ENCODE measurements at regions not wholly inside any gene's neighbourhood (a gene's known extent, or its start where the extent isn't known, plus 50 kb on each side); places are given as distances from the start of the nearest gene placed in this dataset.

DNA sequence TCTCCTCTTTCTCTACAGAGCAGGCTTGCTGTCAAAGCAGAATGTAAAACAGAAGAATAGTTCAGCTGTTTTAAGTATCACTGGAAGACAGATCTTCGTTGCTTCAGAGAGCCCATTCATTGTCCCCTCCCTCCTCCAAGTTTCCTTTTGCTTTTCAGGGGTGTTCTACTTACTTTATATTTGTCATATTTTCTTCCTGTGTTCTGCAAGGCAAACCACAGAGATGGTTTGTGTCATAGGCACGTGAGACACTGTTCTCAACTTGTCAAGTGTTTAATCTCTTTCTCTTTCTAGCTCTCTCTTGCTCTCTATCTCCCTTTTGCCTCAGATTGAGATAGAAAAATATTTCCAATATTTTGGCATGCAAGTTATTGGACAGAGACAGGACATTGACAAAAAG is 228.9 kb upstream of the DEFB112 start:
- H2BK15ac ChIP-seq (ENCODE audit: low read depth, low read length) = no peak overlapping the region
- no TSS peak for BruUV-seq (replicated peaks)
- no peak overlapping the region for H3K4me2 ChIP-seq (ENCODE audit: low read depth, low read length)
- no peak for ATAC-seq (ENCODE audit: low read depth)
- ChIA-PET POLR2A (ENCODE audit: unreplicated experiment) (no interaction called here), CTCF (no interaction called here)
- no CpG with 5 or more reads among the region's 2 CpGs for WGBS, 2 experiments (ENCODE audit: extremely low coverage in 2 of 2, insufficient read length in 1 of 2)
- H2AK5ac ChIP-seq (ENCODE audit: low read depth, low read length) = no peak overlapping the region
- no peak for TF ChIP-seq RAD21 (IDR thresholded peaks at IDR 0.05; ENCODE audit: low read length)
- no peak for TF ChIP-seq MXI1 (IDR thresholded peaks at IDR 0.05; ENCODE audit: borderline replicate concordance, low read depth, low read length)
- TF ChIP-seq RFX5 (IDR thresholded peaks at IDR 0.05; ENCODE audit: low read depth, low read length) = no peak
- TF ChIP-seq MAFK (IDR thresholded peaks at IDR 0.05; ENCODE audit: low read depth, low read length) = no peak
- no peak for TF ChIP-seq RCOR1 (IDR thresholded peaks at IDR 0.05; ENCODE audit: insufficient replicate concordance, low read length)
- TF ChIP-seq CHD1 (IDR thresholded peaks at IDR 0.05; ENCODE audit: low read depth, low read length) = no peak
- TF ChIP-seq MAZ (IDR thresholded peaks at IDR 0.05; ENCODE audit: borderline replicate concordance, low read depth, low read length) = no peak
- TF ChIP-seq FOS (IDR thresholded peaks at IDR 0.05; ENCODE audit: low read depth, low read length) = no peak
- TF ChIP-seq POLR2A (IDR thresholded peaks at IDR 0.05; ENCODE audit: low read depth, low read length) = no peak
- TF ChIP-seq, protein P1, sequence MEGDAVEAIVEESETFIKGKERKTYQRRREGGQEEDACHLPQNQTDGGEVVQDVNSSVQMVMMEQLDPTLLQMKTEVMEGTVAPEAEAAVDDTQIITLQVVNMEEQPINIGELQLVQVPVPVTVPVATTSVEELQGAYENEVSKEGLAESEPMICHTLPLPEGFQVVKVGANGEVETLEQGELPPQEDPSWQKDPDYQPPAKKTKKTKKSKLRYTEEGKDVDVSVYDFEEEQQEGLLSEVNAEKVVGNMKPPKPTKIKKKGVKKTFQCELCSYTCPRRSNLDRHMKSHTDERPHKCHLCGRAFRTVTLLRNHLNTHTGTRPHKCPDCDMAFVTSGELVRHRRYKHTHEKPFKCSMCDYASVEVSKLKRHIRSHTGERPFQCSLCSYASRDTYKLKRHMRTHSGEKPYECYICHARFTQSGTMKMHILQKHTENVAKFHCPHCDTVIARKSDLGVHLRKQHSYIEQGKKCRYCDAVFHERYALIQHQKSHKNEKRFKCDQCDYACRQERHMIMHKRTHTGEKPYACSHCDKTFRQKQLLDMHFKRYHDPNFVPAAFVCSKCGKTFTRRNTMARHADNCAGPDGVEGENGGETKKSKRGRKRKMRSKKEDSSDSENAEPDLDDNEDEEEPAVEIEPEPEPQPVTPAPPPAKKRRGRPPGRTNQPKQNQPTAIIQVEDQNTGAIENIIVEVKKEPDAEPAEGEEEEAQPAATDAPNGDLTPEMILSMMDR (conservative IDR thresholded peaks at IDR 0.05; ENCODE audit: low read depth, low read length) = no peak
- TF ChIP-seq, protein P2, sequence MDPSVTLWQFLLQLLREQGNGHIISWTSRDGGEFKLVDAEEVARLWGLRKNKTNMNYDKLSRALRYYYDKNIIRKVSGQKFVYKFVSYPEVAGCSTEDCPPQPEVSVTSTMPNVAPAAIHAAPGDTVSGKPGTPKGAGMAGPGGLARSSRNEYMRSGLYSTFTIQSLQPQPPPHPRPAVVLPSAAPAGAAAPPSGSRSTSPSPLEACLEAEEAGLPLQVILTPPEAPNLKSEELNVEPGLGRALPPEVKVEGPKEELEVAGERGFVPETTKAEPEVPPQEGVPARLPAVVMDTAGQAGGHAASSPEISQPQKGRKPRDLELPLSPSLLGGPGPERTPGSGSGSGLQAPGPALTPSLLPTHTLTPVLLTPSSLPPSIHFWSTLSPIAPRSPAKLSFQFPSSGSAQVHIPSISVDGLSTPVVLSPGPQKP (IDR thresholded peaks at IDR 0.05; ENCODE audit: borderline replicate concordance, low read depth, low read length) = no peak
- TF ChIP-seq BHLHE40 (IDR thresholded peaks at IDR 0.05; ENCODE audit: low read depth, low read length) = no peak
- TF ChIP-seq, protein P3, sequence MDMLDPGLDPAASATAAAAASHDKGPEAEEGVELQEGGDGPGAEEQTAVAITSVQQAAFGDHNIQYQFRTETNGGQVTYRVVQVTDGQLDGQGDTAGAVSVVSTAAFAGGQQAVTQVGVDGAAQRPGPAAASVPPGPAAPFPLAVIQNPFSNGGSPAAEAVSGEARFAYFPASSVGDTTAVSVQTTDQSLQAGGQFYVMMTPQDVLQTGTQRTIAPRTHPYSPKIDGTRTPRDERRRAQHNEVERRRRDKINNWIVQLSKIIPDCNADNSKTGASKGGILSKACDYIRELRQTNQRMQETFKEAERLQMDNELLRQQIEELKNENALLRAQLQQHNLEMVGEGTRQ (IDR thresholded peaks at IDR 0.05; ENCODE audit: low read depth, low read length) = no peak
- TF ChIP-seq SMC3 (IDR thresholded peaks at IDR 0.05; ENCODE audit: low read depth, low read length) = no peak
- TF ChIP-seq NFE2L2 (IDR thresholded peaks at IDR 0.05; ENCODE audit: low read depth, low read length) = no peak
- TF ChIP-seq CEBPB (IDR thresholded peaks at IDR 0.05; ENCODE audit: low read depth, low read length) = no peak
- H2AFZ ChIP-seq (replicated peaks; ENCODE audit: low read length, poor library complexity) = no peak overlapping the region
- no peak overlapping the region for H4K5ac ChIP-seq (ENCODE audit: low read depth, low read length)
- no peaks in the 10 kb centered on the region for H3K4me1 ChIP-seq (ENCODE audit: control insufficient read depth, insufficient read depth, low read length)
- H4K91ac ChIP-seq (ENCODE audit: insufficient read depth, low read depth, low read length) = no peak overlapping the region
- H4K20me1 ChIP-seq (ENCODE audit: insufficient read depth, low read length) = no peaks in the 10 kb centered on the region
- no peak overlapping the region for H4K8ac ChIP-seq (ENCODE audit: low read depth in 2 of 2, low read length in 2 of 2)
- in situ Hi-C loops (cut with MboI; ENCODE audit: low sequenced_read_pairs) = no loop called here
- H3K14ac ChIP-seq (replicated peaks; ENCODE audit: low read depth, low read length) = no peak overlapping the region
- H3K56ac ChIP-seq (ENCODE audit: extremely low read depth, insufficient read depth, low read length) = no peak overlapping the region
- no peak overlapping the region for H3K9ac ChIP-seq (ENCODE audit: low read depth, low read length)
- no peak overlapping the region for H3K4me3 ChIP-seq (ENCODE audit: insufficient read depth, low read depth, low read length)
- no peak overlapping the region for H3K23ac ChIP-seq (ENCODE audit: low read depth, low read length)
- no peaks in the 10 kb centered on the region for H3K79me1 ChIP-seq (ENCODE audit: low read depth in 1 of 2, low read length in 2 of 2)
- no peak overlapping the region for H3K18ac ChIP-seq (ENCODE audit: low read depth, low read length)
- no peaks in the 10 kb centered on the region for H3K9me1 ChIP-seq (ENCODE audit: insufficient read depth, low read length)
- no peaks in the 10 kb centered on the region for H3K27me3 ChIP-seq (ENCODE audit: control insufficient read depth, insufficient read depth, low read length)
- no peak for DNase-seq
- no peaks in the 10 kb centered on the region for H3K36me3 ChIP-seq (ENCODE audit: control insufficient read depth, insufficient read depth, low read length)
- dilution Hi-C loops (cut with HindIII; ENCODE audit: low sequenced_read_pairs, unreplicated experiment) = no loop called here
- no peak overlapping the region for H2BK120ac ChIP-seq (ENCODE audit: low read depth, low read length)
- no peak overlapping the region for H2BK20ac ChIP-seq (ENCODE audit: low read depth, low read length)
- no peak overlapping the region for H2AK9ac ChIP-seq (replicated peaks; ENCODE audit: low read depth, low read length, poor library complexity)
- H2BK5ac ChIP-seq (ENCODE audit: low read depth, low read length, poor library complexity, severe bottlenecking) = no peak overlapping the region
- no peaks in the 10 kb centered on the region for H3K9me3 ChIP-seq (ENCODE audit: control insufficient read depth, insufficient read depth, low read length)
- intact Hi-C loops (cut with micrococcal nuclease) = no loop called here
- H3K4ac ChIP-seq (ENCODE audit: low read depth, low read length) = no peak overlapping the region
- H3K27ac ChIP-seq (ENCODE audit: insufficient read depth, low read length) = no peak overlapping the region
